ENCODE measurements at regions not wholly inside any gene's neighbourhood (a gene's known extent, or its start where the extent isn't known, plus 50 kb on each side); places are given as distances from the start of the nearest gene placed in this dataset.
A peak's percentile ranks its signal among the peaks of the same experiment; 100 is the strongest.
"Not testable (repeated sequence)": the region's sequence is repeated elsewhere in the genome, so short reads cannot be mapped to it uniquely, and the experiment has no call there.

- DNase-seq: peak; percentile 52
These were observed 363.0 kb upstream of the RIOK2 start for GRCh38 chr5:97545886-97546535.

- DNase-seq: no peak
These were observed 364.4 kb upstream of the RIOK2 start for GRCh38 chr5:97547430-97547829.

GRCh38 chr5:97547999-97548738, 365.1 kb upstream of the RIOK2 start:
- DNase-seq: no peak

GRCh38 chr5:97548739-97549080, 365.7 kb upstream of the RIOK2 start:
- DNase-seq: no peak

GRCh38 chr5:97549496-97549895, 366.4 kb upstream of the RIOK2 start:
- no peak for DNase-seq

GRCh38 chr5:97550164-97550563, 367.1 kb upstream of the RIOK2 start:
- peak; percentile 76 for DNase-seq

- peak; percentile 25 for DNase-seq
These were observed 367.8 kb upstream of the RIOK2 start for GRCh38 chr5:97550818-97551217.

- DNase-seq: no peak
These were observed 370.8 kb upstream of the RIOK2 start for GRCh38 chr5:97553604-97554452.

GRCh38 chr5:97554977-97555643, 372.1 kb upstream of the RIOK2 start:
- DNase-seq: no peak

GRCh38 chr5:97555644-97555981, 372.6 kb upstream of the RIOK2 start:
- DNase-seq: no peak

GRCh38 chr5:97559827-97560598, 377.0 kb upstream of the RIOK2 start:
- DNase-seq: no peak

- DNase-seq: no peak
These were observed 377.5 kb upstream of the RIOK2 start for GRCh38 chr5:97560599-97560993.

GRCh38 chr5:97563050-97563657, 380.1 kb upstream of the RIOK2 start:
- DNase-seq: no peak

GRCh38 chr5:97568382-97568781, 385.3 kb upstream of the RIOK2 start:
- DNase-seq: no peak

- no peak for DNase-seq
These were observed 387.2 kb upstream of the RIOK2 start for GRCh38 chr5:97570242-97570641.

GRCh38 chr5:97575322-97575721, 392.3 kb upstream of the RIOK2 start:
- DNase-seq: no peak

- no peak for DNase-seq
These were observed 393.9 kb upstream of the RIOK2 start for GRCh38 chr5:97576956-97577355.

- DNase-seq: not testable (repeated sequence)
These were observed 396.9 kb upstream of the RIOK2 start for GRCh38 chr5:97579977-97580376.

GRCh38 chr5:97580746-97581145, 397.7 kb upstream of the RIOK2 start:
- no peak for DNase-seq

- DNase-seq: no peak
These were observed 408.7 kb upstream of the RIOK2 start for GRCh38 chr5:97591781-97592180.

GRCh38 chr5:97600486-97600885, 417.4 kb upstream of the RIOK2 start:
- no peak for DNase-seq

- DNase-seq: no peak
These were observed 418.6 kb upstream of the RIOK2 start for GRCh38 chr5:97601651-97602050.

All from eye (tissue), 1 donor.